ENCODE measurements at regions not wholly inside any gene's neighbourhood (a gene's known extent, or its start where the extent isn't known, plus 50 kb on each side); places are given as distances from the start of the nearest gene placed in this dataset.

GRCh38 chr9:105901514-105902109 is 207.3 kb downstream of the TMEM38B start:
- intact Hi-C loops (cut with DNase I), result loop anchor here (1.0 to 5.0 kb wide), 2 partner anchors 961 to 1271 kb away; partner anchors contain the start of gene ZNF462
- peak; percentile 91 for ATAC-seq
- no peak for DNase-seq (ENCODE audit: missing footprints)

- intact Hi-C loops (cut with DNase I), result no loop called here
- ATAC-seq (no peak), DNase-seq (ENCODE audit: missing footprints) (no peak)
Measured at GRCh38 chr9:105908069-105908468, 213.7 kb downstream of the TMEM38B start.

GRCh38 chr9:105911104-105911911 is 217.0 kb downstream of the TMEM38B start:
- ATAC-seq (no peak), DNase-seq (ENCODE audit: missing footprints) (no peak)
- intact Hi-C loops (cut with DNase I), result no loop called here

- intact Hi-C loops (cut with DNase I), result no loop called here
Measured at GRCh38 chr9:105912157-105912862, 218.0 kb downstream of the TMEM38B start.

GRCh38 chr9:105912863-105913516 is 218.6 kb downstream of the TMEM38B start:
- no peak for ATAC-seq
- DNase-seq (ENCODE audit: missing footprints), result no peak
- intact Hi-C loops (cut with DNase I), result no loop called here

More at GRCh38 chr9:105912157-105912862, 218.0 kb downstream of the TMEM38B start:
- DNase-seq (ENCODE audit: missing footprints) (no peak), ATAC-seq (no peak)

- ATAC-seq (no peak), DNase-seq (ENCODE audit: missing footprints) (no peak)
- intact Hi-C loops (cut with DNase I), result no loop called here
Measured at GRCh38 chr9:105921057-105921726, 226.9 kb downstream of the TMEM38B start.

GRCh38 chr9:105928416-105928815 is 234.1 kb downstream of the TMEM38B start:
- ATAC-seq, result no peak
- DNase-seq (ENCODE audit: missing footprints), result no peak
- intact Hi-C loops (cut with DNase I), result no loop called here

GRCh38 chr9:105930011-105930627 is 235.8 kb downstream of the TMEM38B start:
- DNase-seq (ENCODE audit: missing footprints), result no peak
- intact Hi-C loops (cut with DNase I), result no loop called here
- peak; percentile 89 for ATAC-seq

GRCh38 chr9:105932276-105932675 is 237.9 kb downstream of the TMEM38B start:
- intact Hi-C loops (cut with DNase I), result no loop called here
- ATAC-seq, result no peak
- DNase-seq (ENCODE audit: missing footprints), result no peak

GRCh38 chr9:105950448-105950847 is 256.1 kb downstream of the TMEM38B start:
- ATAC-seq (no peak), DNase-seq (ENCODE audit: missing footprints) (no peak)
- intact Hi-C loops (cut with DNase I), result no loop called here

- DNase-seq (ENCODE audit: missing footprints) (no peak), ATAC-seq (no peak)
- intact Hi-C loops (cut with DNase I), result no loop called here
Measured at GRCh38 chr9:105950894-105951293, 256.6 kb downstream of the TMEM38B start.

- intact Hi-C loops (cut with DNase I), result no loop called here
- ATAC-seq (no peak), DNase-seq (ENCODE audit: missing footprints) (no peak)
Measured at GRCh38 chr9:105954517-105954916, 260.2 kb downstream of the TMEM38B start.

- DNase-seq (ENCODE audit: missing footprints), result no peak
- no peak for ATAC-seq
- intact Hi-C loops (cut with DNase I), result no loop called here
Measured at GRCh38 chr9:105957830-105958229, 263.5 kb downstream of the TMEM38B start.

- no peak for ATAC-seq
- no peak for DNase-seq (ENCODE audit: missing footprints)
- intact Hi-C loops (cut with DNase I), result no loop called here
Measured at GRCh38 chr9:105958587-105958986, 264.2 kb downstream of the TMEM38B start.

GRCh38 chr9:105959531-105959930 is 265.2 kb downstream of the TMEM38B start:
- intact Hi-C loops (cut with DNase I), result no loop called here
- ATAC-seq (no peak), DNase-seq (ENCODE audit: missing footprints) (no peak)

GRCh38 chr9:105963343-105964099 is 269.2 kb downstream of the TMEM38B start:
- DNase-seq (ENCODE audit: missing footprints) (no peak), ATAC-seq (no peak)
- intact Hi-C loops (cut with DNase I), result no loop called here

- DNase-seq (ENCODE audit: missing footprints) (no peak), ATAC-seq (no peak)
- intact Hi-C loops (cut with DNase I), result no loop called here
Measured at GRCh38 chr9:105964156-105964555, 269.8 kb downstream of the TMEM38B start.

GRCh38 chr9:105966834-105967233 is 272.5 kb downstream of the TMEM38B start:
- DNase-seq (ENCODE audit: missing footprints), result no peak
- no peak for ATAC-seq
- intact Hi-C loops (cut with DNase I), result no loop called here

Measured in Right ventricle myocardium inferior (tissue), 1 donor.